ENCODE measurements at regions not wholly inside any gene's neighbourhood (a gene's known extent, or its start where the extent isn't known, plus 50 kb on each side); places are given as distances from the start of the nearest gene placed in this dataset.
"Not testable (repeated sequence)": the region's sequence is repeated elsewhere in the genome, so short reads cannot be mapped to it uniquely, and the experiment has no call there.

- H3K4me1 ChIP-seq (ENCODE audit: control insufficient read depth in 1 of 2, insufficient read depth in 2 of 2, low read depth in 1 of 2, low read length in 1 of 2); H3K79me2 ChIP-seq (ENCODE audit: insufficient read depth); H3K9me3 ChIP-seq; H4K20me1 ChIP-seq (ENCODE audit: insufficient read depth); H3K9ac ChIP-seq; DNase-seq; H3K4me3 ChIP-seq (ENCODE audit: low read depth in 2 of 2, low read length in 1 of 2); H3F3A ChIP-seq (replicated peaks; ENCODE audit: insufficient read depth); H3K4me2 ChIP-seq; H3K9me2 ChIP-seq; POLR2A ChIA-PET; H3K27me3 ChIP-seq (ENCODE audit: insufficient read depth); H3K36me3 ChIP-seq (replicated peaks in 1 of 2; ENCODE audit: control insufficient read depth in 1 of 2, insufficient read depth in 2 of 2, low read length in 1 of 2); H2AFZ ChIP-seq (ENCODE audit: low read depth); H3K27ac ChIP-seq (ENCODE audit: low read depth in 2 of 2, low read length in 1 of 2): not testable (repeated sequence)
- CTCF ChIA-PET: interaction anchor here (1.4 kb wide), 1 partner anchor 318 kb away, joined by 4 read pairs; no protein-coding TSS in a partner anchor
- 71% methylated on average over 1 of the region's 2 CpGs for WGBS (ENCODE audit: low lambda C conversion rate)
Measured at GRCh38 chr12:5175415-5175814, 131.7 kb downstream of the KCNA5 start.

- H3F3A ChIP-seq (replicated peaks; ENCODE audit: insufficient read depth): no peaks in the 10 kb centered on the region
- CTCF ChIA-PET: no interaction called here
- no peak for DNase-seq
- H3K27me3 ChIP-seq (ENCODE audit: insufficient read depth): no peaks in the 10 kb centered on the region
- H4K20me1 ChIP-seq (ENCODE audit: insufficient read depth): no peaks in the 10 kb centered on the region
- TF ChIP-seq FOSL2 (IDR thresholded peaks at IDR 0.05; ENCODE audit: borderline replicate concordance, low read depth): no peak
- no peak for TF ChIP-seq TEAD4 (IDR thresholded peaks at IDR 0.05; ENCODE audit: borderline replicate concordance, insufficient read depth)
- no peak for TF ChIP-seq PBX3 (IDR thresholded peaks at IDR 0.05)
- 92% methylated on average over 2 of the region's 2 CpGs for WGBS (ENCODE audit: low lambda C conversion rate)
- H3K4me3 ChIP-seq (ENCODE audit: low read depth in 2 of 2, low read length in 1 of 2): no peak overlapping the region
- H3K4me2 ChIP-seq: no peak overlapping the region
- POLR2A ChIA-PET: no interaction called here
- H3K79me2 ChIP-seq (ENCODE audit: insufficient read depth): no peaks in the 10 kb centered on the region
- H3K9ac ChIP-seq: no peak overlapping the region
- H3K9me3 ChIP-seq: no peaks in the 10 kb centered on the region
- H3K27ac ChIP-seq (ENCODE audit: low read depth in 2 of 2, low read length in 1 of 2): no peak overlapping the region
- H3K36me3 ChIP-seq (replicated peaks in 1 of 2; ENCODE audit: control insufficient read depth in 1 of 2, insufficient read depth in 2 of 2, low read length in 1 of 2): peaks cover 0 to 3% of the 10 kb centered on the region in 2 experiments
- peaks cover 2 to 9% of the 10 kb centered on the region in 2 experiments; a peak in 2 of 4 replicates for H3K4me1 ChIP-seq (ENCODE audit: control insufficient read depth in 1 of 2, insufficient read depth in 2 of 2, low read depth in 1 of 2, low read length in 1 of 2)
- no peak overlapping the region for H2AFZ ChIP-seq (ENCODE audit: low read depth)
- H3K9me2 ChIP-seq: no peaks in the 10 kb centered on the region
Measured at GRCh38 chr12:5176036-5176435, 132.4 kb downstream of the KCNA5 start.

GRCh38 chr12:5177096-5177495, 133.4 kb downstream of the KCNA5 start:
- ChIA-PET POLR2A (no interaction called here), CTCF (interaction anchor here (1.1 kb wide), 1 partner anchor 9 kb away, joined by 3 read pairs; no protein-coding TSS in a partner anchor)
- TF ChIP-seq CTCF (IDR thresholded peaks at IDR 0.05) (no peak), FOXJ3 (CRISPR knock-in tag; IDR thresholded peaks at IDR 0.05) (no peak), PBX3 (IDR thresholded peaks at IDR 0.05) (no peak), NFIC (IDR thresholded peaks at IDR 0.05; ENCODE audit: borderline replicate concordance) (no peak), JUND (IDR thresholded peaks at IDR 0.05) (no peak), USF1 (IDR thresholded peaks at IDR 0.05; ENCODE audit: borderline replicate concordance, low read depth) (no peak), MEF2A (IDR thresholded peaks at IDR 0.05; ENCODE audit: borderline replicate concordance, low read depth) (no peak), TCF12 (IDR thresholded peaks at IDR 0.05) (no peak), RFX5 (IDR thresholded peaks at IDR 0.05; ENCODE audit: low read length) (no peak), SIN3A (IDR thresholded peaks at IDR 0.05; ENCODE audit: borderline replicate concordance, low read depth, low read length) (no peak), ZBTB33 (IDR thresholded peaks at IDR 0.05; ENCODE audit: borderline replicate concordance, low read depth) (no peak), IRF3 (IDR thresholded peaks at IDR 0.05; ENCODE audit: low read depth, low read length) (no peak)

More at GRCh38 chr12:5177096-5177495, 133.4 kb downstream of the KCNA5 start:
- no peak overlapping the region for H3K9ac ChIP-seq
- no peak for DNase-seq
- no peak overlapping the region for H3K4me2 ChIP-seq
- H3K27ac ChIP-seq (ENCODE audit: low read depth in 2 of 2, low read length in 1 of 2): no peak overlapping the region
- H3K27me3 ChIP-seq (ENCODE audit: insufficient read depth): no peaks in the 10 kb centered on the region
- peaks cover 2 to 9% of the 10 kb centered on the region in 2 experiments; a peak in 2 of 4 replicates for H3K4me1 ChIP-seq (ENCODE audit: control insufficient read depth in 1 of 2, insufficient read depth in 2 of 2, low read depth in 1 of 2, low read length in 1 of 2)
- no peak overlapping the region for H2AFZ ChIP-seq (ENCODE audit: low read depth)
- no peaks in the 10 kb centered on the region for H3K9me2 ChIP-seq
- no peaks in the 10 kb centered on the region for H3K9me3 ChIP-seq
- peaks cover 0 to 3% of the 10 kb centered on the region in 2 experiments for H3K36me3 ChIP-seq (replicated peaks in 1 of 2; ENCODE audit: control insufficient read depth in 1 of 2, insufficient read depth in 2 of 2, low read length in 1 of 2)
- no peaks in the 10 kb centered on the region for H3F3A ChIP-seq (replicated peaks; ENCODE audit: insufficient read depth)
- H4K20me1 ChIP-seq (ENCODE audit: insufficient read depth): no peaks in the 10 kb centered on the region
- H3K79me2 ChIP-seq (ENCODE audit: insufficient read depth): no peaks in the 10 kb centered on the region
- WGBS (ENCODE audit: low lambda C conversion rate): 25% methylated on average over 3 of the region's 3 CpGs
- no peak overlapping the region for H3K4me3 ChIP-seq (ENCODE audit: low read depth in 2 of 2, low read length in 1 of 2)
